GM12878 (cell line): ENCODE measurements at regions not wholly inside any gene's neighbourhood (a gene's known extent, or its start where the extent isn't known, plus 50 kb on each side); places are given as distances from the start of the nearest gene placed in this dataset.

Source experiments
- ATAC-seq: fragments of 200-7000 bp; cut with Tn5 transposase; 3 replicates; pipeline ENCODE4 v1.9.1; 2020; ENCODE audit warnings: mild to moderate bottlenecking, moderate library complexity
- BruUV-seq: library from RNA; stranded (reverse); fragments of 400-500 nt; replicated peaks from 2 replicates; lab custom pipeline; 2021; lab: Mats Ljungman, UMichigan
- CTCF ChIA-PET: fragments of 300-600 bp; sonication (Branson Sonifier 250); formaldehyde crosslinking; extraction: SDS; loops from one replicate; lab custom pipeline; 2021; ENCODE audit warnings: inconsistent platforms; lab: Yijun Ruan, JAX
- POLR2A ChIA-PET: fragments of 350-600 bp; formaldehyde crosslinking; extraction: SDS; loops from one replicate; lab custom pipeline; 2021; ENCODE audit warnings: inconsistent platforms; lab: Charles Lee
- RAD21 ChIA-PET: fragments of 300-600 bp; sonication (Branson Sonifier 250); formaldehyde crosslinking; loops from one replicate; lab custom pipeline; 2023; ENCODE audit warnings: antibody characterized with exemption; ENCODE audit not compliant: unreplicated experiment; lab: Charles Lee
- SMC1A ChIA-PET: fragments of 300-600 bp; sonication (Branson Sonifier 250); formaldehyde crosslinking; loops from one replicate; lab custom pipeline; 2023; ENCODE audit not compliant: unreplicated experiment, uncharacterized antibody; lab: Charles Lee
- DNase-seq: peaks from one replicate; pipeline ENCODE4 v3.0.0-alpha.2; 2011; ENCODE audit warnings: low read depth, low spot score
- FAIRE-seq: peaks from 3 replicates; lab custom pipeline; 2011; peaks lifted over from hg19 to GRCh38; lab: Jason Lieb, UNC
- H2AFZ ChIP-seq: 2 replicates; pipeline ENCODE4 v1.6.0; 2011; ENCODE audit warnings: low read depth, low read length, control low read depth; ENCODE audit not compliant: control insufficient read depth
- H3K27ac ChIP-seq: 2 replicates; pipeline ENCODE4 v1.5.1; 2011; ENCODE audit warnings: control low read depth; ENCODE audit not compliant: control insufficient read depth, insufficient read depth
- H3K27me3 ChIP-seq, 2 experiments: replicated peaks in 1 of 2; 2 replicates each; pipeline versions ENCODE4 v1.6.0 to v1.6.1; 2011; ENCODE audit warnings: low read length in 1 of 2; ENCODE audit not compliant: control insufficient read depth in 2 of 2, insufficient read depth in 2 of 2
- H3K36me3 ChIP-seq, 2 experiments: 2 replicates each; pipeline ENCODE4 v1.5.1; 2011; ENCODE audit warnings: low read length in 1 of 2; ENCODE audit not compliant: control insufficient read depth in 2 of 2, insufficient read depth in 2 of 2
- H3K4me1 ChIP-seq: 2 replicates; pipeline ENCODE4 v1.6.1; 2011; ENCODE audit warnings: mild to moderate bottlenecking, low read length, moderate library complexity, mixed read lengths; ENCODE audit not compliant: control insufficient read depth, insufficient read depth
- H3K4me2 ChIP-seq: 2 replicates; pipeline ENCODE4 v1.6.0; 2011; ENCODE audit warnings: control low read depth; ENCODE audit not compliant: control insufficient read depth, insufficient read depth
- H3K4me3 ChIP-seq: fragments of 200-600 bp; sonication (generic); 2 replicates; pipeline ENCODE4 v1.5.1; 2016
- H3K79me2 ChIP-seq: 2 replicates; pipeline ENCODE4 v1.6.0; 2011; ENCODE audit warnings: low read length; ENCODE audit not compliant: control insufficient read depth, insufficient read depth
- H3K9ac ChIP-seq: 2 replicates; pipeline ENCODE4 v1.8.0; 2011; ENCODE audit warnings: low read length, control low read depth, mixed read lengths; ENCODE audit not compliant: control insufficient read depth, insufficient read depth
- H3K9me3 ChIP-seq: replicated peaks from 3 replicates; pipeline ENCODE4 v1.5.1; 2011; ENCODE audit warnings: mild to moderate bottlenecking, low read length; ENCODE audit not compliant: control insufficient read depth, insufficient read depth
- H4K20me1 ChIP-seq: 2 replicates; pipeline ENCODE4 v1.6.0; 2011; ENCODE audit not compliant: control insufficient read depth, insufficient read depth
- BACH1 ChIP-seq: fragments of 450-650 bp; IDR thresholded peaks from 2 replicates; pipeline ENCODE4 v1.6.1; 2017; ENCODE audit warnings: mild to moderate bottlenecking, borderline replicate concordance
- CBX3 ChIP-seq: fragments of 200-600 bp; sonication (generic); IDR thresholded peaks from 2 replicates; pipeline ENCODE4 v1.6.1; 2016; ENCODE audit warnings: low read depth, borderline replicate concordance
- E2F4 ChIP-seq: IDR thresholded peaks from 2 replicates; pipeline ENCODE4 v1.6.1; 2012; ENCODE audit warnings: low read depth, low read length, improper control_type of control experiment
- EED ChIP-seq: sonication (generic); IDR thresholded peaks from 2 replicates; pipeline ENCODE4 v1.6.1; 2016; ENCODE audit warnings: antibody characterized with exemption, low read depth
- IRF4 ChIP-seq: IDR thresholded peaks from 2 replicates; pipeline ENCODE4 v1.6.1; 2011; ENCODE audit warnings: low read depth, low read length
- IRF5 ChIP-seq: fragments of 450-650 bp; IDR thresholded peaks from 2 replicates; pipeline ENCODE4 v1.6.1; 2017; ENCODE audit warnings: borderline replicate concordance
- JUNB ChIP-seq: IDR thresholded peaks from 2 replicates; pipeline ENCODE4 v1.6.1; 2016; ENCODE audit warnings: antibody characterized with exemption, mild to moderate bottlenecking
- MEF2B ChIP-seq: fragments of 450-650 bp; IDR thresholded peaks from 2 replicates; pipeline ENCODE4 v1.6.1; 2018; ENCODE audit warnings: mild to moderate bottlenecking, moderate library complexity; ENCODE audit not compliant: partially characterized antibody, poor library complexity, severe bottlenecking
- MTA2 ChIP-seq: fragments of 450-650 bp; IDR thresholded peaks from 2 replicates; pipeline ENCODE4 v1.6.1; 2016; ENCODE audit warnings: low read depth, mild to moderate bottlenecking, moderate library complexity
- MXI1 ChIP-seq: fragments of 150-350 bp; IDR thresholded peaks from 2 replicates; pipeline ENCODE4 v1.6.1; 2011; ENCODE audit warnings: low read depth, mild to moderate bottlenecking, inconsistent platforms, low read length, improper control_type of control experiment
- NKRF ChIP-seq: fragments of 450-650 bp; conservative IDR thresholded peaks from 2 replicates; pipeline ENCODE4 v1.6.1; 2017; ENCODE audit warnings: mild to moderate bottlenecking, moderate library complexity
- NR2C1 ChIP-seq: fragments of 450-650 bp; IDR thresholded peaks from 2 replicates; pipeline ENCODE4 v1.6.1; 2017; ENCODE audit warnings: antibody characterized with exemption, mild to moderate bottlenecking, moderate library complexity
- NR2C2 ChIP-seq: IDR thresholded peaks from 2 replicates; pipeline ENCODE4 v1.6.1; 2011; ENCODE audit warnings: borderline replicate concordance, low read depth; ENCODE audit not compliant: control insufficient read depth, insufficient read length
- PAX5 ChIP-seq: IDR thresholded peaks from 2 replicates; pipeline ENCODE4 v1.6.1; 2011; ENCODE audit warnings: low read depth, low read length, borderline replicate concordance
- WGBS: methylation state at CpG from one replicate; pipeline ENCODE4 v1.1.6; 2016; ENCODE audit warnings: low lambda C conversion rate; ENCODE audit not compliant: insufficient replicate concordance, insufficient coverage; ENCODE audit errors: missing lambda C conversion rate; 5-methylcytosine and 5-hydroxymethylcytosine counted together
- in situ Hi-C: fragments of 300-500 bp; cut with MboI; formaldehyde crosslinking; loops from 9 replicates; pipeline ENCODE4 v1.14.3; 2018; ENCODE audit warnings: mixed read lengths
- intact Hi-C: fragments of 100-400 bp; cut with micrococcal nuclease; formaldehyde crosslinking; loops from one replicate; pipeline ENCODE4 v1.14.2; 2022; ENCODE audit not compliant: unreplicated experiment

GRCh38 chr5:2464141-2464540, 287.3 kb downstream of the IRX2 start:
- TF ChIP-seq IRF5 (no peak), EED (no peak), PAX5 (no peak), BACH1 (no peak), NKRF (no peak), NR2C2 (no peak), MTA2 (no peak), MEF2B (no peak), NR2C1 (no peak), IRF4 (no peak), CBX3 (no peak), JUNB (no peak), MXI1 (no peak), E2F4 (no peak)
- Histone ChIP-seq H3K4me2 (no peak overlapping the region), H3K9ac (no peak overlapping the region), H4K20me1 (no peaks in the 10 kb centered on the region), H3K79me2 (no peaks in the 10 kb centered on the region), H3K27me3 (no peaks in the 10 kb centered on the region), H3K4me1 (no peaks in the 10 kb centered on the region), H2AFZ (no peak overlapping the region), H3K4me3 (no peak overlapping the region), H3K27ac (no peak overlapping the region), H3K36me3 (no peaks in the 10 kb centered on the region), H3K9me3 (no peaks in the 10 kb centered on the region)
- CTCF ChIA-PET, result no interaction called here
- BruUV-seq, result no TSS peak
- FAIRE-seq, result no peak
- WGBS, result 24% methylated on average over 9 of the region's 9 CpGs
- in situ Hi-C loops (no loop called here), intact Hi-C loops (no loop called here)
- no peak for ATAC-seq
- DNase-seq, result no peak
- RAD21 ChIA-PET, result no interaction called here
- POLR2A ChIA-PET, result no interaction called here
- SMC1A ChIA-PET, result no interaction called here
